Activated CD4-positive, alpha-beta T cell treated with anti-CD3 and anti-CD28 coated beads, Interleukin-2, amount 10 ng/mL, durations not matched to agents 7 days and 5 days (primary cell): ENCODE measurements at regions not wholly inside any gene's neighbourhood (a gene's known extent, or its start where the extent isn't known, plus 50 kb on each side); places are given as distances from the start of the nearest gene placed in this dataset.
"Not testable (repeated sequence)": the region's sequence is repeated elsewhere in the genome, so short reads cannot be mapped to it uniquely, and the experiment has no call there.

ENCODE experiments used
- CTCF ChIA-PET: fragments of 350-600 bp; sonication (Branson Sonifier 250); formaldehyde crosslinking; loops from one replicate; lab custom pipeline; 2021; ENCODE audit warnings: antibody characterized with exemption; lab: Charles Lee
- POLR2A ChIA-PET: fragments of 350-600 bp; sonication (Branson Sonifier 250); formaldehyde crosslinking; loops from one replicate; lab custom pipeline; 2021; ENCODE audit warnings: antibody characterized with exemption; lab: Charles Lee
- DNase-seq: peaks from one replicate; pipeline ENCODE4 v3.0.0-alpha.2; 2020
- H3K27ac Mint-ChIP-seq: one replicate; pipeline ENCODE4 v1.8.0; 2021; ENCODE audit warnings: mild to moderate bottlenecking, moderate library complexity, mixed read lengths
- H3K27me3 Mint-ChIP-seq: one replicate; pipeline ENCODE4 v1.8.0; 2021; ENCODE audit warnings: mixed read lengths
- H3K36me3 Mint-ChIP-seq: one replicate; pipeline ENCODE4 v1.8.0; 2021; ENCODE audit warnings: low read depth, mixed read lengths
- H3K4me1 Mint-ChIP-seq: one replicate; pipeline ENCODE4 v1.8.0; 2021; ENCODE audit warnings: mixed read lengths
- H3K4me3 Mint-ChIP-seq: one replicate; pipeline ENCODE4 v1.8.0; 2021; ENCODE audit warnings: mild to moderate bottlenecking, moderate library complexity, mixed read lengths
- H3K9me3 Mint-ChIP-seq: one replicate; pipeline ENCODE4 v1.8.0; 2021; ENCODE audit warnings: mixed read lengths

GRCh38 chr5:104915226-104915625 is 1352.6 kb upstream of the NUDT12 start:
- H3K27ac Mint-ChIP-seq, result no peak overlapping the region
- no peak overlapping the region for H3K4me3 Mint-ChIP-seq
- H3K4me1 Mint-ChIP-seq, result no peaks in the 10 kb centered on the region
- ChIA-PET POLR2A (no interaction called here), CTCF (no interaction called here)
- H3K27me3 Mint-ChIP-seq, result no peaks in the 10 kb centered on the region
- H3K9me3 Mint-ChIP-seq, result no peaks in the 10 kb centered on the region
- no peaks in the 10 kb centered on the region for H3K36me3 Mint-ChIP-seq
- no peak for DNase-seq

DNA sequence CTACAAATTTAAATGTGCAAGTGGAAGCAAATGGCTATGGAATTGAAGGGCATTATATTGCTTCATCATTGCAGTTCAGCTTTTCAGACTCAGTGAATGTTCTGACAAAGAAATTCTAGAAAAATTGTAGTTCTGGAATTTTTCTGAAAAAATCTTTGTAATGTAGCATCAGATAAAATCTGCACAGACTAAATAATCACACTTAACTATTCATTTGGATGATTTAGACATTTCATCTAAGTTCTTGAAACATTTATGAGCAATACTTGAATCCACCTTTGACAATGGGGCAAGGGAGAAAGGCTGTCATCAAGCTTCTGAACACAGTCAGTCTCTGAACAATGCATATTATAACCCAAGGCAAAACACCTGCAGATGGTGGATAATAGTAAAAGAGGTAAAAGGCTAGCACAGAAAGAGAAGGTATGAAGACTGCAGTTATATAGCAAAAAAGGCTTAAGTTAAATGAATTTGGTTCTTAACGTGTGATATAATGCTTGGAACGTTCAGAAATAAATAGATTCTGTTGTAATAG is 1352.0 kb upstream of the NUDT12 start:
- CTCF ChIA-PET, result no interaction called here
- Mint-ChIP-seq H3K27ac (no peak overlapping the region), H3K27me3 (no peaks in the 10 kb centered on the region), H3K4me3 (no peak overlapping the region), H3K4me1 (no peaks in the 10 kb centered on the region), H3K9me3 (peaks cover 3% of the 10 kb centered on the region), H3K36me3 (no peaks in the 10 kb centered on the region)
- POLR2A ChIA-PET, result no interaction called here
- DNase-seq, result no peak

GRCh38 chr5:104913841-104914281 is 1351.3 kb upstream of the NUDT12 start:
- H3K4me3 Mint-ChIP-seq, result no peak overlapping the region
- H3K27ac Mint-ChIP-seq, result no peak overlapping the region
- H3K4me1 Mint-ChIP-seq, result no peaks in the 10 kb centered on the region
- POLR2A ChIA-PET, result no interaction called here
- CTCF ChIA-PET, result no interaction called here
- peaks cover 3% of the 10 kb centered on the region for H3K9me3 Mint-ChIP-seq
- DNase-seq, result no peak
- H3K27me3 Mint-ChIP-seq, result no peaks in the 10 kb centered on the region
- H3K36me3 Mint-ChIP-seq, result no peaks in the 10 kb centered on the region

DNA sequence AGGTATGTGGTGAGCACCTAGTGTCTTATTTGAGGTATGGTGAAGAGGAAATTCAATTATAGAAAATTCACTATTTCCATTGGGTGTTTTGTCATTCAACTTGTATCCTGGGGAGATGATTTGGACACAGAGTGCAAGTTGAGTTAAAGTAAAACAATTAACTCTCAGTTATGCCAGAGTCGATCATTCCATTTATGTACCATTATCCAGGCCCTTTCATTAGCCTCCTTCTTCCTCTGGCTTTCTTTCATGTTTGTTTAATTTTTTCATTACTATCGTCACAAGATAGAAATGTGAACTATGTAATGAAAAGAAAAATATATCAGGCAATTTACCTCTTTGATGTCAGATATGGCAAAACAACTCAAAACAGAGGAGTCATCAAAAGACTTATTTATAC is 1347.2 kb upstream of the NUDT12 start:
- no peak for DNase-seq
- H3K36me3 Mint-ChIP-seq, result no peaks in the 10 kb centered on the region
- no peaks in the 10 kb centered on the region for H3K27me3 Mint-ChIP-seq
- no peaks in the 10 kb centered on the region for H3K4me1 Mint-ChIP-seq
- H3K27ac Mint-ChIP-seq, result no peak overlapping the region
- POLR2A ChIA-PET, result no interaction called here
- H3K4me3 Mint-ChIP-seq, result no peak overlapping the region
- CTCF ChIA-PET, result no interaction called here
- peaks cover 3% of the 10 kb centered on the region for H3K9me3 Mint-ChIP-seq

DNA sequence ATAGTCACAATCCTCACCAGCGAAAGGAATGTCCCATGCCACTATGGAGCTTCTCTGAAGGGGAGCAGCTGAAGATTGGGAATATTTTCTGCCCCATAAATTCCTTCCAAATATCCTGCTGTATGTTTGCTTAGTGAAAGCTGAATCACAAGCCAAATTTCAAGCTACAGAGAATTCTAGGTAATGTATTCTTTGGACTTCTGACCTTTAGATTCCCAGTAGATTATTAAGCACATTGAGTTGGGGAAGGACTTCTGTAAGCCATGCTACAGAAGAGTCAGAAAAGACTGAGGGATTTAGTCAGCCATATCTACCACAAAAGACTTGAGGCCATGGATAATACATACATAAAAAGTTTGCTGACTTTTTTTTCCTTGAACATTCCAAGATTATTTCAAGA is 1342.0 kb upstream of the NUDT12 start:
- POLR2A ChIA-PET, result no interaction called here
- Mint-ChIP-seq H3K27ac (no peak overlapping the region), H3K36me3 (no peaks in the 10 kb centered on the region), H3K9me3 (no peaks in the 10 kb centered on the region), H3K4me1 (no peaks in the 10 kb centered on the region), H3K4me3 (no peak overlapping the region), H3K27me3 (no peaks in the 10 kb centered on the region)
- CTCF ChIA-PET, result no interaction called here
- DNase-seq, result no peak

DNA sequence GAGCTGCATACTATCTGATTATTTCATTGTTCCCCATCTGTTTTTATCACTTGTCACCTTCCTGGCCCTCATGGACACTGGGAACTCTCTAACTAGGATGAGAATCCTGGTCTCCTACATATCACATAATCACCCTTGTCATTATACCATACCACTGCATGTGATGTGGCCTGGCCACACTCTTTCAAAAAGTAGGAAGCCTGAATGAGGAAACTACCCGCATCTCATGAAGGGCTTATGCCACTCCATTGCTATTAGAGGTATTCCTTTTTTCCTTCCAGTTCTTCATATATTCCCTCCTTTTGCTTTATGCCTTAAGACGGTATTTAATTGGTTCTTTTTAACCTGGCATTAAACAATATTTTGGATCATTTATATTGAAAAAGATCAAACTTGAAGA is 1341.4 kb upstream of the NUDT12 start:
- Mint-ChIP-seq H3K4me1 (no peaks in the 10 kb centered on the region), H3K27ac (no peak overlapping the region), H3K36me3 (no peaks in the 10 kb centered on the region), H3K4me3 (no peak overlapping the region), H3K27me3 (no peaks in the 10 kb centered on the region), H3K9me3 (no peaks in the 10 kb centered on the region)
- no peak for DNase-seq
- CTCF ChIA-PET, result no interaction called here
- POLR2A ChIA-PET, result no interaction called here

GRCh38 chr5:104891596-104891995 is 1329.0 kb upstream of the NUDT12 start:
- DNase-seq, result no peak
- H3K27me3 Mint-ChIP-seq, result no peaks in the 10 kb centered on the region

DNA sequence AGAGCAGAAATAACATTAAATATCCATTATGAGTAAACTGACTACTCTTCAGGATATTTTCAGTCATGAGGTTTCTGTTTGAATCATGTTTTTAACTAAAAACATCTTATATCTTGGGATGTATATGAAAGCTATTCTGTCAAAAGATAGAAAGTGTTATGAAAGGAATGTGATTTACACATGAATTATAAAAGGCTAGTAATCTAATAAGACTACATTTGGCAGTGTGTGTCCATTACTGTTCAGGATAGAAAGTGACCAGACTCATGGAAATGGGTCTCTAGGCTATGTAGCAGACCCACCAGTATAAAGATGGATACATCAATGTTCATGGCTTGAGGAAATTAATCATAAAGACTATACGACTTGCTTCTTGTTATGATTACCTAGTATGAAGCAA is 1328.2 kb upstream of the NUDT12 start:
- H3K36me3 Mint-ChIP-seq, result no peaks in the 10 kb centered on the region
- DNase-seq, result no peak
- ChIA-PET CTCF (no interaction called here), POLR2A (no interaction called here)
- no peaks in the 10 kb centered on the region for H3K4me1 Mint-ChIP-seq
- H3K27me3 Mint-ChIP-seq, result no peaks in the 10 kb centered on the region
- no peak overlapping the region for H3K4me3 Mint-ChIP-seq
- H3K9me3 Mint-ChIP-seq, result peaks cover 3% of the 10 kb centered on the region
- H3K27ac Mint-ChIP-seq, result no peak overlapping the region

More at GRCh38 chr5:104891596-104891995, 1329.0 kb upstream of the NUDT12 start:
- no peaks in the 10 kb centered on the region for H3K36me3 Mint-ChIP-seq
- no peak overlapping the region for H3K27ac Mint-ChIP-seq
- H3K4me1 Mint-ChIP-seq, result no peaks in the 10 kb centered on the region
- CTCF ChIA-PET, result no interaction called here
- H3K4me3 Mint-ChIP-seq, result no peak overlapping the region
- POLR2A ChIA-PET, result no interaction called here
- H3K9me3 Mint-ChIP-seq, result peaks cover 2% of the 10 kb centered on the region

GRCh38 chr5:104859437-104859836 is 1296.8 kb upstream of the NUDT12 start:
- Mint-ChIP-seq H3K4me3 (no peak overlapping the region), H3K27ac (no peak overlapping the region), H3K36me3 (no peaks in the 10 kb centered on the region), H3K9me3 (peaks cover 4% of the 10 kb centered on the region), H3K27me3 (no peaks in the 10 kb centered on the region), H3K4me1 (no peaks in the 10 kb centered on the region)
- POLR2A ChIA-PET, result no interaction called here
- DNase-seq, result no peak
- CTCF ChIA-PET, result no interaction called here

GRCh38 chr5:104852099-104852498 is 1289.5 kb upstream of the NUDT12 start:
- H3K27me3 Mint-ChIP-seq, H3K36me3 Mint-ChIP-seq, H3K27ac Mint-ChIP-seq, H3K4me3 Mint-ChIP-seq, DNase-seq, H3K4me1 Mint-ChIP-seq, POLR2A ChIA-PET, CTCF ChIA-PET: not testable (repeated sequence)
- H3K9me3 Mint-ChIP-seq, result peaks cover 21% of the 10 kb centered on the region

DNA sequence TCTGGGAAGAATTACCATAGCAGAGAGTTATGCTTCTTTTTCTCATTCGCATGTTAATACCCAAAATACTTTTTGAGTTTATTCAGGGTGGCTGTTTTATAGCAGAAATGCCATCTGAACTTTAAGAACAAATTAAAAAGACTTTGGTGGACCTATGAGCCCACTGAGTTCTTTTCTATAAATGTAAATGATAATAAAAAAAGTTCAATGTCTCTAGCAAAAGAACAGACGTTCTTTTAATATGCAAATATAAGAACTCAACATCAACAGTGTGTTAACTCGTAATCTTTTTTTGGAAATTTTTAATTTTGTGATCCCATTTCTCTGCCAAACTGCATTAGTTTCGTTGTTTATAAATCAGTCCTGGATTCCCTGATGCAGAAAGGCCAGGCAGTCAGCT is 1283.0 kb upstream of the NUDT12 start:
- H3K9me3 Mint-ChIP-seq, result peaks cover 10% of the 10 kb centered on the region

GRCh38 chr5:104843822-104844221 is 1281.2 kb upstream of the NUDT12 start:
- DNase-seq, result no peak
- ChIA-PET CTCF (no interaction called here), POLR2A (no interaction called here)
- H3K27ac Mint-ChIP-seq, result no peak overlapping the region
- no peaks in the 10 kb centered on the region for H3K4me1 Mint-ChIP-seq
- H3K36me3 Mint-ChIP-seq, result no peaks in the 10 kb centered on the region
- H3K27me3 Mint-ChIP-seq, result no peaks in the 10 kb centered on the region
- peaks cover 3% of the 10 kb centered on the region for H3K9me3 Mint-ChIP-seq
- no peak overlapping the region for H3K4me3 Mint-ChIP-seq

More for the DNA sequence above, 1283.0 kb upstream of the NUDT12 start:
- no peaks in the 10 kb centered on the region for H3K36me3 Mint-ChIP-seq
- CTCF ChIA-PET, result no interaction called here
- no peaks in the 10 kb centered on the region for H3K4me1 Mint-ChIP-seq
- H3K27ac Mint-ChIP-seq, result no peak overlapping the region
- POLR2A ChIA-PET, result no interaction called here
- H3K27me3 Mint-ChIP-seq, result no peaks in the 10 kb centered on the region
- DNase-seq, result no peak
- no peak overlapping the region for H3K4me3 Mint-ChIP-seq

DNA sequence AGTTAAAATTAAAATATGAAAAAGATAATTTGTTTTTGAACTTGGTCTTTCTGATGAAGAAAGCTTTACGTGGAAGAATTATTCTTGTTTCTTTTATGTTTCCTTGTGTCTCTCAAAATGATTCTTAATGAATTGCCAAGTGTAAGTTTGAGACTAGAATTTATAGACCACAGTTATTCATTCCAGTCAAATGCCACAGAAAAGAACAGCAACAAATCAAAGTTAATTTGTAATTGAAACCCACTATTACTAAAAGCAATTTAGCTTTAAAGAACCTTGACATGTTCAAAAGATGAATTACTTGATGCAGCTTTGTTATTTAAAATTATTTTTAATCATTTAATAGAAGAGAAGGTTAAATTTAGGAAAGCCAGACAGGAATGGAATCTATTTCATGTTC is 1277.7 kb upstream of the NUDT12 start:
- DNase-seq, result no peak
- H3K4me3 Mint-ChIP-seq, result no peak overlapping the region
- no peak overlapping the region for H3K27ac Mint-ChIP-seq
- POLR2A ChIA-PET, result no interaction called here
- no peaks in the 10 kb centered on the region for H3K27me3 Mint-ChIP-seq
- no peaks in the 10 kb centered on the region for H3K4me1 Mint-ChIP-seq
- CTCF ChIA-PET, result no interaction called here
- H3K9me3 Mint-ChIP-seq, result no peaks in the 10 kb centered on the region
- H3K36me3 Mint-ChIP-seq, result no peaks in the 10 kb centered on the region

DNA sequence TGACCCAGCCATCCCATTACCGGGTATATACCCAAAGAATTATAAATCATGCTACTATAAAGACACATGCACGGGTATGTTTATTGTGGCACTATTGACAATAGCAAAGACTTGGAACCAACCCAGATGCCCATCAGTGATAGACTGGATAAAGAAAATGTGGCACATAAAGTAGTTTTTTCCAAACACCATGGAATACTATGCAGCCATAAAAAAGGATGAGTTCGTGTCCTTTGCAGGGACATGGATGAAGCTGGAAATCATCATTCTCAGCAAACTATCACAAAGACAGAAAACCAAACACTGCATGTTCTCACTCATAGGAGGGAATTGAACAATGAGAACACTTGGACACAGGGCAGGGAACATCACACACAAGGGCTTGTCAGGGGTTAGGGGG is 1268.9 kb upstream of the NUDT12 start:
- H3K4me1 Mint-ChIP-seq, H3K4me3 Mint-ChIP-seq, H3K36me3 Mint-ChIP-seq, DNase-seq, CTCF ChIA-PET, POLR2A ChIA-PET, H3K27ac Mint-ChIP-seq, H3K27me3 Mint-ChIP-seq: not testable (repeated sequence)
- peaks cover 18% of the 10 kb centered on the region for H3K9me3 Mint-ChIP-seq
